Cerebellar nuclear complex (tissue), 1 donor: ENCODE measurements at regions not wholly inside any gene's neighbourhood (a gene's known extent, or its start where the extent isn't known, plus 50 kb on each side); places are given as distances from the start of the nearest gene placed in this dataset.
"Not testable (repeated sequence)": the region's sequence is repeated elsewhere in the genome, so short reads cannot be mapped to it uniquely, and the experiment has no call there.

Source experiments
- DNase-seq, 2 experiments: peaks; one replicate each; lab custom pipeline; 2025; lab: John Stamatoyannopoulos, UW

- DNase-seq = no peak
Measured at GRCh38 chr3:163812006-163812405, 1266.3 kb downstream of the SI start.

- DNase-seq = no peak
Measured at GRCh38 chr3:163809540-163809993, 1268.7 kb downstream of the SI start.

- DNase-seq = no peak
Measured at GRCh38 chr3:163786416-163786815, 1291.9 kb downstream of the SI start.

GRCh38 chr3:163785693-163786092 lies 1292.6 kb downstream of the SI start:
- no peak for DNase-seq

- no peak for DNase-seq
Measured at GRCh38 chr3:163779396-163780344, 1298.6 kb downstream of the SI start.

- no peak for DNase-seq
Measured at GRCh38 chr3:163776743-163777142, 1301.6 kb downstream of the SI start.

GRCh38 chr3:163773136-163773535 lies 1305.2 kb downstream of the SI start:
- DNase-seq = no peak

- no peak for DNase-seq
Measured at GRCh38 chr3:163768048-163768447, 1310.2 kb downstream of the SI start.

GRCh38 chr3:163766112-163766511 lies 1312.2 kb downstream of the SI start:
- DNase-seq = no peak

GRCh38 chr3:163753033-163753432 lies 1325.3 kb downstream of the SI start:
- DNase-seq = no peak

GRCh38 chr3:163745204-163745603 lies 1333.1 kb downstream of the SI start:
- DNase-seq = no peak

GRCh38 chr3:163735394-163735793 lies 1342.9 kb downstream of the SI start:
- no peak for DNase-seq

GRCh38 chr3:163730684-163731083 lies 1347.6 kb downstream of the SI start:
- no peak for DNase-seq

- no peak for DNase-seq
Measured at GRCh38 chr3:163726125-163726524, 1352.2 kb downstream of the SI start.

- no peak for DNase-seq
Measured at GRCh38 chr3:163722405-163722804, 1355.9 kb downstream of the SI start.

GRCh38 chr3:163721596-163721995 lies 1356.7 kb downstream of the SI start:
- no peak for DNase-seq

- DNase-seq = no peak
Measured at GRCh38 chr3:163717377-163717776, 1360.9 kb downstream of the SI start.

GRCh38 chr3:163708428-163708827 lies 1369.9 kb downstream of the SI start:
- DNase-seq = no peak

GRCh38 chr3:163707659-163708058 lies 1370.6 kb downstream of the SI start:
- DNase-seq = no peak

- not testable (repeated sequence) for DNase-seq
Measured at GRCh38 chr3:163698221-163698620, 1380.1 kb downstream of the SI start.

- DNase-seq = no peak
Measured at GRCh38 chr3:163692494-163692893, 1385.8 kb downstream of the SI start.

- DNase-seq = no peak
Measured at GRCh38 chr3:163684651-163685050, 1393.6 kb downstream of the SI start.

- DNase-seq = no peak
Measured at GRCh38 chr3:163672954-163673353, 1405.3 kb downstream of the SI start.

GRCh38 chr3:163671201-163671600 lies 1407.1 kb downstream of the SI start:
- DNase-seq = no peak
